Kidney (tissue), 13 donors: ENCODE measurements at regions not wholly inside any gene's neighbourhood (a gene's known extent, or its start where the extent isn't known, plus 50 kb on each side); places are given as distances from the start of the nearest gene placed in this dataset.
A peak's percentile ranks its signal among the peaks of the same experiment; 100 is the strongest.

Experiments
- DNase-seq, 5 donors: peaks; one replicate each; pipeline ENCODE4 v3.0.0-alpha.2; 2013 to 2020
- FAIRE-seq: peaks from 2 replicates; lab custom pipeline; 2012; peaks lifted over from hg19 to GRCh38; lab: Jason Lieb, UNC
- H3K27ac ChIP-seq, 2 donors: one replicate each; pipeline ENCODE4 v1.7.0; 2013; ENCODE audit warnings: low read depth in 2 of 2, low read length in 2 of 2, inconsistent platforms in 1 of 2
- H3K27me3 ChIP-seq: one replicate; pipeline ENCODE4 v1.7.1; 2013; ENCODE audit warnings: low read length, inconsistent platforms; ENCODE audit not compliant: control insufficient read depth, insufficient read depth
- H3K36me3 ChIP-seq, 3 donors: one replicate each; pipeline versions ENCODE4 v1.7.0 to v1.7.1; 2013; ENCODE audit warnings: low read length in 3 of 3, control low read depth in 1 of 3, inconsistent platforms in 1 of 3; ENCODE audit not compliant: insufficient read depth in 3 of 3, control insufficient read depth in 2 of 3
- H3K4me1 ChIP-seq, 3 donors: one replicate each; pipeline versions ENCODE4 v1.7.0 to v1.7.1; 2013; ENCODE audit warnings: low read length in 3 of 3, inconsistent platforms in 1 of 3, low read depth in 1 of 3; ENCODE audit not compliant: control insufficient read depth in 2 of 3, insufficient read depth in 2 of 3
- H3K4me3 ChIP-seq, 3 donors: one replicate each; pipeline versions ENCODE4 v1.7.0 to v1.8.1; 2013; ENCODE audit warnings: low read length in 3 of 3, control low read depth in 1 of 3, inconsistent platforms in 1 of 3
- H3K9ac ChIP-seq, 3 donors: one replicate each; pipeline versions ENCODE4 v1.7.0 to v1.7.1; 2013; ENCODE audit warnings: low read length in 3 of 3, control low read depth in 1 of 3, inconsistent platforms in 1 of 3
- H3K9me3 ChIP-seq, 3 donors: one replicate each; pipeline versions ENCODE4 v1.7.0 to v1.7.1; 2013; ENCODE audit warnings: low read length in 3 of 3, control low read depth in 1 of 3, inconsistent platforms in 1 of 3; ENCODE audit not compliant: control insufficient read depth in 2 of 3, insufficient read depth in 1 of 3
- CTCF ChIP-seq: IDR thresholded peaks from 3 replicates; pipeline ENCODE4 v1.5.1; 2012; ENCODE audit warnings: mild to moderate bottlenecking, moderate library complexity, borderline replicate concordance; ENCODE audit not compliant: insufficient read depth; ENCODE audit errors: extremely low read depth
- intact Hi-C: fragments of 100-400 bp; cut with DNase I; formaldehyde crosslinking; loops from one replicate; pipeline ENCODE4 v1.11.1; 2022
- donor health status: control.
- donor health status: control.
- donor health status: control.
- donor health status: control.
- donor health status: control.
- donor health status: DM: yes; HTN: yes; CAD: no.
- donor health status: Normal renal cell carcinoma (clear cell type).

GRCh38 chr3:144141496-144141895 lies 169.9 kb downstream of the DIPK2A start:
- no peaks in the 10 kb centered on the region for H3K27me3 ChIP-seq
- H3K4me1 ChIP-seq: no peaks in the 10 kb centered on the region
- TF ChIP-seq CTCF: no peak
- H3K36me3 ChIP-seq: no peaks in the 10 kb centered on the region
- intact Hi-C loops: no loop called here
- H3K27ac ChIP-seq: no peak overlapping the region
- no peaks in the 10 kb centered on the region for H3K9me3 ChIP-seq
- DNase-seq (no peak), FAIRE-seq (no peak)
- H3K4me3 ChIP-seq: no peak overlapping the region
- H3K9ac ChIP-seq: no peak overlapping the region

GRCh38 chr3:144142151-144142840 lies 170.7 kb downstream of the DIPK2A start:
- Histone ChIP-seq H3K9ac (no peak overlapping the region), H3K27ac (no peak overlapping the region), H3K27me3 (no peaks in the 10 kb centered on the region), H3K4me1 (no peaks in the 10 kb centered on the region), H3K9me3 (no peaks in the 10 kb centered on the region), H3K4me3 (no peak overlapping the region), H3K36me3 (no peaks in the 10 kb centered on the region)
- no peak for TF ChIP-seq CTCF
- intact Hi-C loops: no loop called here
- FAIRE-seq: no peak
- DNase-seq: peak in 3 of 5 donors; percentile 11 to 39 (median 34)

DNA sequence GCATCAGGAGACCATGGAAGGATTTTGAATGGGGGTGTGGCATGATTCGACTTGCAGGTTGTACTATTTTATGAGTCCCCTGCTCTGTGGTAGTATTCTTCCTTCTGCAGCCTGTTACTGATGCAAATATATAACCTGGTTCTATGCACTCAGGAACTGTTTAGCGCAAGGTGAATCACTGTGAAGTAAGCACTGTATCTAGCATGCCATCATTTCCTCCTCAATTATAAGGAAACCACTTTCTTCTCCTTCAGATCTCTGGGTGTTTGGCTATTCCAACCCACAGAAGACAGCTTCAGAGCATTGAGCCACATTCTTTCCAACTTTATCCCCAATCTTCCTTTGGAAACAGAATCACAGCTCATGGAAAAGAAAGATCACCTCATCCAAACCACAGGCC lies 176.7 kb downstream of the DIPK2A start:
- intact Hi-C loops: no loop called here
- FAIRE-seq: no peak

More for the DNA sequence above, 176.7 kb downstream of the DIPK2A start:
- Histone ChIP-seq H3K9me3 (no peaks in the 10 kb centered on the region), H3K4me1 (no peaks in the 10 kb centered on the region), H3K9ac (no peak overlapping the region), H3K36me3 (no peaks in the 10 kb centered on the region), H3K27ac (no peak overlapping the region), H3K4me3 (no peak overlapping the region), H3K27me3 (no peaks in the 10 kb centered on the region)
- no peak for DNase-seq
- no peak for TF ChIP-seq CTCF
